ENCODE measurements at regions not wholly inside any gene's neighbourhood (a gene's known extent, or its start where the extent isn't known, plus 50 kb on each side); places are given as distances from the start of the nearest gene placed in this dataset.

DNA sequence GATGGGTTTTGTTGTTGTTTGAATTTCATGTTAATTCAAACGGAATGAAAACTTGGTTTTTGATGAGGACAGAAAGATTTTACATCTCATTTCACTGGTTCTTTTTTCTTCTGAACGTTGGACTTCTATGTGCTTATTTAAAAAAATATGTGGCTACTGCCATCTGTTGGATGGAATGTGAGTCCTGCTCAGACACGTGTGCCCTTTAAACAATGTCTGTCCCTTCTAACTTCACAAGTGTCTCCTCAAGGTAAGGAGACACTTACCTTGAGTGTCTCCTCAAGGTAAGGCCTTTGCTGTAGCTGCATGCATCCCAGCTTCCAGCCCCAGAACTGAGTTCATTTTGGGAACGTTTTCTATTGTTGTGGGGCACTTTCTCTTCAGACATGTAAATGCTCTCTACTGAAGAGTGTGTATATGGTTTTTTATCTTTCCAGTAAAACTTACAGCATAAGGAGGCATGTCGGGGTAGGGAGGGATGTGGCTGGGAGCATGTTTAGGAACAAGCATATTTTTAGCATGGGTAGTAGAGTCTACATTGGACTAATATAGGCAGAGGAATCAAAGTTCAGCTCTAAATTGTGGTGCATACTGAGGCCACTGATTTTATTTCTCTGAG lies 63.1 kb upstream of the UBE3A start:
- H3K36me3 ChIP-seq (ENCODE audit: insufficient read depth, low read length): no peaks in the 10 kb centered on the region
- no peak overlapping the region for H3K9ac ChIP-seq (ENCODE audit: low read length)
- H3K27ac ChIP-seq (ENCODE audit: low read depth, low read length): no peak overlapping the region
- H3K4me3 ChIP-seq (ENCODE audit: low read depth in 1 of 2, low read length in 2 of 2): no peak overlapping the region
- H3K9me3 ChIP-seq (ENCODE audit: low read length): no peaks in the 10 kb centered on the region
- no peaks in the 10 kb centered on the region for H3K27me3 ChIP-seq (ENCODE audit: control insufficient read depth in 1 of 2, insufficient read depth in 2 of 2, low read length in 2 of 2)
- H3K4me1 ChIP-seq (ENCODE audit: insufficient read depth, low read length): no peaks in the 10 kb centered on the region

DNA sequence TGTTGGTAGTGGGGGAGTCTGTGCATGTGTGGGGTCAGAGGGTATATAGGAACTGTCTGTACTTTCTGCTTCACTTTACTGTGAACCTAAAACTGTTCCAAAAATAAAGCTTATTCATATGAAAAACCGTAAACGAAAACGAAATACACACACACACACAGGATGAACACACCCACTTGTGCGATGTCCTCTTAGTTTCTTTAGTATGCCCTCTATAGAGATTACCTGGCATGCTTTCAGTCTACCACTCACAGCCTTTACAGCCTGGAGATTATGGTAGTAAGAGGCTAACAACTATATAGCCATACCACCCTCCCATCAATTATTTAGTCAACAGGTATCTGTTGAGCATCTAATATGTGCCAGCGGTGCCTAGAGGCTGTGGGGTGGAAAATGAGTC lies 60.0 kb upstream of the UBE3A start:
- no peaks in the 10 kb centered on the region for H3K36me3 ChIP-seq (ENCODE audit: insufficient read depth, low read length)
- no peaks in the 10 kb centered on the region for H3K9me3 ChIP-seq (ENCODE audit: low read length)
- no peak overlapping the region for H3K4me3 ChIP-seq (ENCODE audit: low read depth in 1 of 2, low read length in 2 of 2)
- no peak overlapping the region for H3K9ac ChIP-seq (ENCODE audit: low read length)
- no peaks in the 10 kb centered on the region for H3K4me1 ChIP-seq (ENCODE audit: insufficient read depth, low read length)
- no peaks in the 10 kb centered on the region for H3K27me3 ChIP-seq (ENCODE audit: control insufficient read depth in 1 of 2, insufficient read depth in 2 of 2, low read length in 2 of 2)
- H3K27ac ChIP-seq (ENCODE audit: low read depth, low read length): no peak overlapping the region

DNA sequence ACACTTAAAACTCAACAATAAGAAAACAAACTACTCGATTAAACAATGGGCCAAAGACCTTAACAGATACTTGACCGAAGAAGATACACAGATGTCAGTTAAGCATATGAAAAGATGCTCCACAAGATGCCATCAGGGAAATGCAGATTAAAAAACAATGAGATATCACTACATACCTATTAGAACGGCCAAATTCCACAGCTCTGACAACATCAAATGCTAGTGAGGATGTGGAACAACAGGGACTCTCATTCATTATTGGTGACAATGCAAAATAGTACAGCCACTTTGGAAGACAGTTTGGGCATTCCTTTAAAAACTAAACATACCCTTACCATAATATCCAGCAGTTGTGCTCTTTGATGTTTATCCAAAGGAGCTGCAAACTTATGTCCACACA lies 59.1 kb upstream of the UBE3A start:
- H3K4me3 ChIP-seq (ENCODE audit: low read depth in 1 of 2, low read length in 2 of 2): no peak overlapping the region
- no peaks in the 10 kb centered on the region for H3K9me3 ChIP-seq (ENCODE audit: low read length)
- H3K4me1 ChIP-seq (ENCODE audit: insufficient read depth, low read length): no peaks in the 10 kb centered on the region
- H3K27me3 ChIP-seq (ENCODE audit: control insufficient read depth in 1 of 2, insufficient read depth in 2 of 2, low read length in 2 of 2): no peaks in the 10 kb centered on the region
- H3K9ac ChIP-seq (ENCODE audit: low read length): no peak overlapping the region
- no peak overlapping the region for H3K27ac ChIP-seq (ENCODE audit: low read depth, low read length)
- H3K36me3 ChIP-seq (ENCODE audit: insufficient read depth, low read length): no peaks in the 10 kb centered on the region

GRCh38 chr15:25493823-25494526 lies 55.2 kb upstream of the UBE3A start:
- Histone ChIP-seq H3K36me3 (ENCODE audit: insufficient read depth, low read length) (no peaks in the 10 kb centered on the region), H3K9me3 (ENCODE audit: low read length) (peaks cover 7% of the 10 kb centered on the region), H3K4me3 (ENCODE audit: low read depth in 1 of 2, low read length in 2 of 2) (no peak overlapping the region), H3K4me1 (ENCODE audit: insufficient read depth, low read length) (no peaks in the 10 kb centered on the region), H3K27me3 (ENCODE audit: control insufficient read depth in 1 of 2, insufficient read depth in 2 of 2, low read length in 2 of 2) (no peaks in the 10 kb centered on the region), H3K9ac (ENCODE audit: low read length) (no peak overlapping the region), H3K27ac (ENCODE audit: low read depth, low read length) (no peak overlapping the region)

DNA sequence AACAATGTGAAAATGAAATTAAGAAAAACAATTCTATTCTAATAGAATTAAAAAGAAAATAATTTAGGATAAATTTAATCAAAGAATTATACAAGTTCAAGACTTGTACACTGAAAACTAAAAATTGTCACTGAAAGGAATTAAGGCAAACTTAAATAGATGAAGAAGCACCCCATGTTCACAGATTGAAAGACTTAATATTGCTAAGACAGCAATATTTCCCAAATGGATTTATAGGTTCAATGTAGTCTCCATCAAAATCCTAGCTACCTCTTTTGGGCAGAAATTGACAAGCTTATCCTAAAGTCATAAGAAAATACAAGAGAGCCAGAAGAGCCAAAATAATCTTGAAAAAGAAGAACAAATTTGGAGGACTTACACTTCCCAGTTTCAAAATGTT lies 53.5 kb upstream of the UBE3A start:
- no peaks in the 10 kb centered on the region for H3K27me3 ChIP-seq (ENCODE audit: control insufficient read depth in 1 of 2, insufficient read depth in 2 of 2, low read length in 2 of 2)
- no peaks in the 10 kb centered on the region for H3K4me1 ChIP-seq (ENCODE audit: insufficient read depth, low read length)
- no peak overlapping the region for H3K4me3 ChIP-seq (ENCODE audit: low read depth in 1 of 2, low read length in 2 of 2)
- no peaks in the 10 kb centered on the region for H3K36me3 ChIP-seq (ENCODE audit: insufficient read depth, low read length)
- H3K9me3 ChIP-seq (ENCODE audit: low read length): peaks cover 7% of the 10 kb centered on the region
- no peak overlapping the region for H3K9ac ChIP-seq (ENCODE audit: low read length)
- H3K27ac ChIP-seq (ENCODE audit: low read depth, low read length): no peak overlapping the region

Data from muscle layer of colon (tissue), 2 donors.